ENCODE measurements at regions not wholly inside any gene's neighbourhood (a gene's known extent, or its start where the extent isn't known, plus 50 kb on each side); places are given as distances from the start of the nearest gene placed in this dataset.
"Not testable (repeated sequence)": the region's sequence is repeated elsewhere in the genome, so short reads cannot be mapped to it uniquely, and the experiment has no call there.

DNA sequence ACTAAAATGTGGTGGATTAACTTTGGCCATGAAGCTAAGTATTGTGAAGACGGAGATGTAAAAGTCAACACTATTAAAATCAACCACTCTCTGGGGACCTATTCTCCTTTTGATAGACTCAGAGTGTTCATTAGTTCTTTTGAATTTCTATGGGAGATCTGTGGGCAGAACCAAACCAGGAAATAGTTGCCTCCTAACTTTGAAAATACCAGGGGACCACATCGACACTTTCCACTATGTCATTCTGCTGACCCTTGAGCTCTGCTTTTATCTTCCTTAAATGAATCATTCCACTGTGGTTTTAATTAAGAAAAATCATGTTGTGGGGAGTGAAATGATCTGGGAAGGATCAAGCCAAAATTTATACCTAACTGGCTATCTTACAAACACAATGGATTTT, 960.5 kb downstream of the GATA3 start:
- no peak for DNase-seq

DNA sequence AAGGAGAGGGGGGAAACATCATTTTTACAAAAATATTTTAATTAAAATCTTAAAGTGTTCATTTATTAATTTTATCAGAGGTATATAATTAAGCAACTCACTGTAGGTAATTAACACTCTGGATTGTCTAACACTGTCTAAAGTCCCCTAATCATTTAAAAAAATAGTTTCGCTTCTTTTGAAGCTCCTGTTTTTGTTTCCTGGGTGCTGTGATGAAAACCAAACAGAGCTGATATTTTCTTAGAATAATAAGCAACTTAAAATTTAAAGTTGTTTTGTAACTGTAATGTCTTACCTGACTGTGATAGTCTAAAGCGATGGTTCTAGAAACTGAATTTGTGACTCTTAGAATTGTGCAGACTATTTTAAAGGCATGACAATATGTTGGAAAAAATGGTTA, 961.0 kb downstream of the GATA3 start:
- DNase-seq = no peak

DNA sequence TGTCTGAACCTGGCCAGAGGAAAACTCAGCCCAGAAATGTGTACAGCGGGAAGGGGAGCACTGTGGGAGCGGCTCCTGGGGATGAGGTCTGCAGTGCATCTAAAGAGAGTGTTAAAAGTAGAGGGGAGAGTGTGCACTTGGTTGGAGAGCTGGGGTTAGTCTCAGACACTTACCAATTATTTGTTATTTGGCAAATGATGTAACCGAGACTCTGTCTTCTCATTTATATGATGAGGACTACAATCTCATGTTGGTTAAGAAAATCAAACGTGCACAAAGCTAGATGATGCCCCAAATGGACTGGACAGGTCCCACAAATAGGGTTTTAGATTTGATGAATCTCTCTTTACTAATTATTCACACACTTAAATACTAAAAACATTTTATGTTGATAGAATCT, 962.4 kb downstream of the GATA3 start:
- no peak for DNase-seq

DNA sequence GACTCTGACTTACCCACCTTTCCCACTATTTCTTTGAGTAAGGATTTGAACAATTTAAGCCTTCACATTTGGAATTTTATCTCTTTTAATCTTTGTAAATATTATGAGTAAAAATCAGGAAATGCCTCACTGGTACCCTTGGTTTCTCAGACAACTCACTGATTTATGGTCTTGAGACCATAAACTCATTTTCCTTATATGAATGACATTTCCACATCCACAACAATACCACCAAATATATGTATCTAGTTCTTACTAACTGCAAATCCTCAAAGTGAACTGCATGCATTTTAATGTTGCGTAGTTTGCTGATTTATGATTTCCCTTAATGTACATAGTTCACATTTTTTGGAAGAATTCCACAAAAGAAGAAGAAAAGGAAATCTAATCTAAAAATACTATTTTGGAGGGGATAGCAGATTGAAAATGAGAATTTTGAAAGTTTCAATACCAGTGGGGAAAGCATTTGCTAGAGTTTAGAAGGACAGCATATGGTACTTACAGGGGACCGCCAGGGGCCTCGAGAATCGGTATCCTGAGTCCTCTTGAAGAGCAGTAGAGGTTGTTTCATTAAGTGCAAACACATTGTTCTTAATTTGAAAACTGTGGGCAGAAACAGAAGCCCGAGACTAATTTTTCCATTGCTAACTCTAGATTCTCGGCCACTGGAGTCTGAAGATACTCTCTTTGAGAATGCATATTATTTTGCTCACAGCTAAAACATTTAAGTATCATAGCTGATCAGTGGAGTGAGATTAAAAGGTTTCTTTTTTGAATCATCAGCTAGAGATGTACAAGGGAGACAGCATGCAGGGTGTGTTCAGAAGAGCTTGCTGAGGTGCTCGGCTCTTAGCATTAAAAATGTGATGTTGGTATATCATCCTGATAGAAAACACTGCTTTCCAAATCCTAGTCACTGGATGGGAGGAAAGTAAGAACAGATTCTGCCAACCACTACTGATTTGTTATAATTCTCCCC, 964.0 kb downstream of the GATA3 start:
- DNase-seq = no peak

DNA sequence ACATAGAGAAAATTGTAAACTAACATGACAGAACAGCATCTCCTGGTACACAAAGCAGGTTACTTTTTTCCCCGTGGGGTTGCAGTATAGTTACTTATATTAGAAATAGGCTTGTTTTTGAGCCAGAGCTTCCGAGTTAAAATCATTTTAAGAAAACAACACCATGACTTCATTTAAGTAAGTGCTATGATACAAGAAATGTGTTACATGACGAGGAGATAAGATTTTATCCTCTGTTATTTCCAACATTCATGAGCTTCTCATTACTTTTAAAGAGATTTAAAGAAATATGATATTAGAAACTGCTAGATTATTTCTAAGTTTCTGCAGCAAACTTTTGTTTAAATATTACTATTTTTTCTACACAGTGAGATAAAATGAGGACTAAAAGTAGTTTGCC, 968.7 kb downstream of the GATA3 start:
- DNase-seq = no peak

DNA sequence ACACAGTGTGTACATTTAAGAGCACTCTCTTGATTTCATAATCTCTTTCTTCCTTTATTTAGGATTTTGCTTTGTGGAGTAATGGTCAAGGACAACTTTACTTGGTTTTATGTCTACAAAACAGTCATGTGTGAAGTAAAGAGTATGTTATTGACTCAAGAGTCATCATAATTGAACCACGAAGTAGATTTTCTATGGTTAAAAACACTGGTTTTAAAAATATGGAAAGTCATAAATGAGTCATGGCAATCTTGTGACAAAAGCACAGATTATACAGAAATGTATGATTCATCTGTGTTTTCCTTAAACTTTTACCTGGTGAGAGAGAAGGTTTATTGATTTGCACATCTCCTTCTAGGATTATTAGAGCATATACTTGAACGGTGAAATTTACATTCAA, 969.7 kb downstream of the GATA3 start:
- DNase-seq = no peak

DNA sequence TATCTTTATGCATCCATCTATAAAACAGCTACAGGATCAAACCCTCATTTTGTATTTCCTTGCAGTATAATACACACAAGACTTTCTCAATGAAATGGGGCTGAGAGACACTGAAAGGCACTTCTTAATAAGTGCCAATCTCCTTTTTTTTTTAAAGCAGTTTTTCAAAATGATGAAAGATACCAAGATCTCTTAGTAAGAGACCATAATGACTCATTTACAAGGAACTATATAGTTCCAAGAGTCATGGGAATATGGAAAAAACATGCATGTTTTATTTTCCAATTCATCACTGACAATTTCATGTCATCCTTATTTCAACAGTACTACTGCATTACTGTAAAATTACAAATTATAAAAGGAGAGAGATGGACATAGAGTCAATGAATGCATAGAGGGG, 973.7 kb downstream of the GATA3 start:
- no peak for DNase-seq

DNA sequence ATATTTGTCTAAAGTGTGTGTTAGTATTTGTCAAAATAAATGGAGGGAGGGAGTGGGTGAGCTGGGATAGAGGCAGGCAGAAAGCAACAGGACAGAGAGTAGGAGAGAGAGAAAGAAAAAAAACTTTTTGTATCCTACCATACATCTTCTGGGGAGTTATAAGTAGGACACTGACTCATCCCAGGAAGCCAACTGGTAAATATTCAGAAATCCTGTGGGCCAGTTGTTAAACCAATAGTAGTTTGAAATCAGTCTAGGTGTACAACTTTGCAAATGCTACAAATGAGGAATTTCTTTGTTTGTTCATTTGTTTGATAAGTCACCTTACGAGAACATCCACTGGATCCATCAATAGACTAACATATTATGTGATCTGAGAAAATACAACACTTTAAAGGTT, 980.9 kb downstream of the GATA3 start:
- DNase-seq = no peak

DNA sequence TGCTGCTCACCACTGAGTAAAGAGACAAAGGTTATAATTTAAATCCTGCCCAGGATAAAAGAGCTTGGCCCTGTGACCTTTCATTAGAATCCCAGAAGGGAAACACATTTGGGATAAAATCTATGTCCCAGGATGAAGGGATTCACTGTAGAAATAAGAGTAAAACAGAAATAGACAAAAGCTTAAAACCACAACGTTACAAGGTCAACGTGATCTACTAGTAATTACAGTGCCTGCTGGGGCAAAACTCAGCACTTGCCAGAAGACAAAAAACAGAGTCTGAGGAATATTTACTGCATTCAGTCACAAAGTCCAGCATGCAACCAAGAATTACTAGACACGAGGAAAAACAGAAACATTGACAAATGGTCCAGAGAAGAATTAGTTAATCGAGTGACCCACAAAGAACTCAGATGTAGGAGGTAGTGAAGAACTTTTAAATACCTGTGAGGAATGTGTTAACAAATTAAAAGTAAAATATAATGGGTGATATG, 982.3 kb downstream of the GATA3 start:
- no peak for DNase-seq

DNA sequence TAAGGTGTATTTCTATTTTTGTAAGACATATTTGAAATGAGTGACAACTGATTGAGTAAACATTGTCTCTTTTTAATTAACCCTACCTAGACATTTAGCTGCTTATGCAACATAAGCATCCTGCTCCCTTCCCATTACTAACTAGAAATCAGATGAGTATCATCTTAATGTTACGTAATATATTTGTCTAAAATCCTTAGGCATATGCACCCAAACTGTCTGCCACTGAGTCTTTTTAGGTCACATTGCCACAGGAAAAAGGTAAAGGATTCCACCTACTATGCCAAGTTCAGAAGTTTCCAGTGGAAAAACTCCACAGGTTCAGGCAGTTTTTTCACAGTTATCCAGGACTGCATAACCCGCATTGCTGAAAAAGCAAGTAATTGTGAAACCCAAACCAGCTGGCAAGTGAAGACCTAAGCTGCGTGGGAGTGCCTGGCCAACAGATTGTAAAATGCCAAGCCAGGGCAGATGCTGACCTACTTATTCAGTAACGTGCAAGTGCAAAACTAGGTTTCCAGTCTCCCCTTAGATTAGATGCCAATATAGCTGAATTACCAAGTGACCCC, 983.7 kb downstream of the GATA3 start:
- DNase-seq = no peak

DNA sequence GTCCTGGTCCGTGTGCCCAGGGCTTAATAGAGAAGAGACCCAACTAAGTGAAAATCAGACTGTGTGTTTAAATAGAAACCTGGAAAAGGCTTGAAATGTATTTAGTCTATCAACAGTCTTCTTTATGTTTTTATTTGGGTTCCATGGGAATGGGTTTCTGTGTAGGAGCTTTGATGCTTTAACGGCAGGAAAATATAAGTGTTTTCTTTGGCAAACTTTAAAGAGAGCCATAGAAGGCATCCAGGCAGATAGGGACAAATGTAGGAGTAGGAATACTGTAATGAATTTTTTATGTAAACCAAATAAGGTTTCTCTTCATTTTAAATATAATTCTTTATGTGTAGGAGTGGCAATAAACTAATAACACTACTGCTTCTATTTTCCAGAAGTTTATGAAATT, 989.0 kb downstream of the GATA3 start:
- no peak for DNase-seq

DNA sequence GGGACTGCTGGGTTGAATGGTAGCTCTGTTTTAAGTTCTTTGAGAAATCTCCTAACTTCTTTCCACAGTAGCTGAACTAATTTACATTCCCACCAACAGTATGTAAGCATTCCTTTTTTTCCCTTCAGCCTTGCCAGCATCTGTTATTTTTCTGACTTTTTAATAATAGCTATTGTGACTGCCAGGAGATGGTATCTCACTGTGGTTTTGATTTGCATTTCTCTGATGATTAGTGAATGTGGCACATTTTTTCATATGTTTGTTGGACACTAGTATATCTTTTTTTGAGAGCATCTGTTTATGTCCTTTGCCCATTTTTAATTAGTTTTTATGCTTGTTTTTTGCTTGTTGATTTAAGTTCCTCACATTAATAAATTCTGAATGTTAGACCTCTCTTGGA, 990.8 kb downstream of the GATA3 start:
- DNase-seq = no peak

DNA sequence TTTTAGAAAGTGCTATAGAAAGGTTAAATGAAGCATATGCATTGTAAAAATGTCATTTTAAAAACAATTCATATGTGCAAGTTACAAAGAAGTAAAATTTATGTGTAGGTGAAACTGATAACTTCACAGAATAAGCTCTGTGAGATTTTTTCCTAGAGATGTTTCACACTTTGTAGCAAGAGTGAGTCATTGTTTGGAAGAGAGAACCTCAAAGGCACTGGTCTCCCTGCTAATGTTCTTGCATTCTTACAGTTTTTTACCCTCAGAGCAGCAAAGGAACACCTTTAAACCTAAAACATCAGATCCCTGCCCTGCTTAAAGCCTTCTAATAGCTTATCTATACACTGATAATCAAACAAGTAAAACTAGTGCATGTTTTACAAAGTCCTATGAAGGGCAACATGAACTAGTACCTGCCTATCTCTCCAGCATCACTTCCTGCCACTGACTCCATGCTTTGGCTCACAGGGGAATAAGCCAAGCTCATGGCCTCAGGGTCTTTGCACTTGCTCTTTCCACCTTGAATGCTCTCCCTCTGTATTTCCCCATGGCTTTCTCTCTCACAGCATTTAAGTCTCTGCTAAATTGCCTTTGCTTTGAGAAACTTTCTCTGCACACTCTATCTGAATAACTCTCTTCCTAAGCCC, 997.0 kb downstream of the GATA3 start:
- DNase-seq = no peak

DNA sequence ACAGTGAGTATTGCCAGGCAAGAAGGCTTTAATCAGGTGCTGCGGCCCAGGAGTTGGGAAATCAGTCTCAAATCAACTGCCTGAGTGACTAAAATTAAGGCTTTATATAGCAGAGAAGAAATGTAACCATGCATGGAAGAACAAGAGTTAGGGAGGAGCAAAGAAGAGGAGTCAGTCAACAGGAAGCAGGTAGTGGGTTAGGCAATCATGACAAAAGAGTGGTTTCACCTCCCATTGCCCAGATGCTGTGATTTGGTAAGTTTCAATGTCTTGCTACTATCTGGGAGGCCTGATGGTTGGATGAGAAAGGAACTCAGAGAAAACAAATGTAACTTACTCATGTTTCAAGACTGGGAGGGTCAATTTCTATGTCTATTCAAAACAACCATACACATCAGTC, 998.3 kb downstream of the GATA3 start:
- DNase-seq = no peak

DNA sequence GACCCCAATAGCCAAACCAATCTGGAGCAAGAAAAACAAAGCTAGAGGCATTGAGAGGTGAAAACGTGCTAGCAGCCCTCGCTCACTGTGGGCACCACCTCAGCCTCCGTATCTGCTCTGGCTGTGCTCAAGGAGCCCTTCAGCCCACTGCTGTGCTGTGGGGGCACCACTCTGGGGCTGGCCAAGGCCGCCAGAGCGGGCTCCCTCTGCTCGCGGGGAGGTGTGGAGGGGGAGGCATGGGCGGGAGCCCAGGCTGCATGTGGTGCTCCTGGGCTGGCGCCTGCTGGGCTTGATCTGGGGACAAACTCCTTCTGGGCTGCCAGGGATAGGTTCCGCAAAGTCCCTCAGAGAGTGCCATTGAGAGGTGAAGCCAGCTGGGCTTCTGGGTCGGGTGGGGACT, 1002.0 kb downstream of the GATA3 start:
- no peak for DNase-seq

DNA sequence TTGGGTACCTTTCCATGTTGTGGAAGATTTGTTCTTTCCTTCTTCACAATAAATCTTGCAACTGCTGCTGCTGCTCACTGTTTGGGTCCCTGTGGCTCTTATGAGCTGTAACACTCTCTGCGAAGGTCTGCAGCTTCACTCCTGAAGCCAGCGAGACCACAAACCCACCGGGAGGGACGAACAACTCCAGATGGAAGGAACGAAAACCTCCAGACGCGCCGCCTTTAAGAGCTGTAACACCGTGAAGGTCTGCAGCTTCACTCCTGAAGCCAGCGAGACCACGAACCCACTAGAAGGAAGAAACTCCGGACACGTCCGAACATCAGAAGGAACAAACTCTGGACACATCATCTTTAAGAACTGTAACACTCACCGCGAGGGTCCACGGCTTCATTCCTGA, 1002.8 kb downstream of the GATA3 start:
- not testable (repeated sequence) for DNase-seq

DNA sequence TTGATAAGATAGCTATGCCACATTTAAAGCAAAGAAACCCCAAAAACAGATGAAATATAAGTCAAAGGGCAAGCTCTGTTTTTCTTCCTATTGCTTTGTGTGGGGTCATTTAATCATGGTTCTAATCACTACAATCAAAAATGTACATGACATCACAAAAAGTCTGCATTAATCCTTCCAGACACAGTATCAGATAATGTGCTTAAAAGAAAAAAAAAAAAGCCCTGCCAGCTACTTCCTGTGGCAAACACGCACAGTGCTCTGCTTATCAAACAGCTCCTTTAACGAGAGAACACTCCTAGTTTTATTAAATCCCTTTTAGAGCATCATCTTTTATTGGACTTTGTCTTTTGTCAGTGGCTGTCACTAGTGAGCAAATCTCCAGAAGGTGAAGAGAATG, 1005.8 kb downstream of the GATA3 start:
- DNase-seq = no peak

DNA sequence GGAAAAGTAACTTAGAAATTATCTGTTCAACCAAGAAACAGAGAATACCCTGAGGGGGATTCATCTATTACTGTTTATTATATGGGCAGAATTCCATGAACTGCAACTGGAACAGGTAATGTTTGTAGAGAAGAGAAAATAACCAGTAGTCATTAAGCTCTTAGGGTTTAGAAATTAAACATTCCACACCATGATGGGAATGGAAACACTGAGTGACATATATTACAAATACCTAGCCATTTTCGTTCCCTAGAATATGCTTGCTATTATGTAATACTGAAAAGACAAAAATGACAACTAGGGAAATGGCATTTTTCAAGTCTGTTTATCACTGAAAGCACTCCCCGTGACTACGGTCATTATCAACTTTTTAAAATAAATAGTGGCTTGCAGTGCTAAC, 1007.4 kb downstream of the GATA3 start:
- no peak for DNase-seq

DNA sequence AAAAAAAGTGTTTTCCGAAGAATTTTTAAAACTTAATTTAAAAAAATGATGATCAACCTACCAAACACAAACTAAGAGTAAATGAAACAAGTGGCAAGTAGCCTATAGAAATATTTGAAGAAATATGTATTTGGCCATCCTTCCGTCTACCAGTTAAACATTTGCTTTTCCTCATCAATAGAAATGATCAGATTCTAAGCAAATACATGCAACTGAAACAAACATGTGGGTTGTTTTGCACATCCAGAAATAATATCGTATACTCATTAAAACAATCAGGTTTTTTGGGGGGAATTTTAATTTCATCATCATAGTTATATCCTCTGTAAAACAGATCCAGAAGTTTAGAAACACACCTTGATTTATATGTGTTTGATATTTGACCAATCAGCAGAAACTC, 1011.7 kb downstream of the GATA3 start:
- DNase-seq = no peak

DNA sequence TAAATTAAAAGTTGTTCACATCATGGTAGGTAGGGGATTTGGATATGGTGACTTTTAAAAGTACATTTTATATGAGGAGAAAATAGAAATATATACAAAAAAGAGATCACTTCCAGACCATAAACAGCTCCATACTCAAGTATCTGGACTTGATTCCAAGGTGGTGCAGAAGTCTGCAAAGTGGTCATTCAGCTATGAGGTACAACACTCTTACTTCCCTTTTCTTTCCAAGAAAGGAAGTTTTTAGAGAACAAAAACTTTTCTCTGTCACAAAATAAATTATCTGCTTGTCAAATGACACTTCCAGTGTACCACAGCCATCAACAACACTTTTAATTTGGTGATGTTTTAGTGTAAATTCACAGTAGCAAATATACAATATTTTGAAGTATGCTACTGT, 1013.5 kb downstream of the GATA3 start:
- no peak for DNase-seq

DNA sequence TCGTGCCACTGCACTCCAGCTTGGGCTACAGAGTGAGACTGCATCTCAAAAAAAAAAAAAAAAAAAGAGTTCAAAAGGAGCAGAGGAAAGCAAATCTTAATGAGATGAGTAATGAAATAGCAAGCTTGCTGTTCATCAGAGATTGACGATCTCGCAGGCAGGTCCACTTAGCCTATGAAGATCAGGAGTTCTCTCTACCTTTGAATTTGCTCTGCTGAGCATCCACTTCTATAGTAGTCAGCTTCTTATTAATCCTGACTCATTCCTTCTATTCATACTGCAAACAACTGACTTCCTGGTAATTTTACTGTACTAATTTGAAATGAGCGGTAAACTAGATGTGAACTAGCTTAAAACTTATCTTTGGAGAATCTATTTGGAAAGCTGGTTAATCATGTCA, 1014.6 kb downstream of the GATA3 start:
- no peak for DNase-seq

DNA sequence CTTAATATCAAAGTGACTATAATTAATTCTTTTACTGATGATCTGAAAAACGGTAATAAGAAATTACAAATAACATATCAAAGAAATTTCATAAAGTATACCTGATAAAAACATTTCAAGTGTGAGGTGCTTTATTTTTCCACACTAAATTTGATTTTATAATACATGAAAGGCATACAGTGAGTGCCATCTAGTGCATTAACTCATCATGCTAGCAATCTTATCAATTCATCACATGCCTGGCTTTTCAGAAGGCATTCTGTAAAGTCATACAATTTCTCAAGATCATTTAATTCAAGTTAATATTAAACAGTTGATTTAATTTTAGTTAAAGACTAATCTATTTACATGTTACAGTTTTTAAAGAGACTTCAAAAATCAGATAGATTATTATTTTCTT, 1020.9 kb downstream of the GATA3 start:
- no peak for DNase-seq

DNA sequence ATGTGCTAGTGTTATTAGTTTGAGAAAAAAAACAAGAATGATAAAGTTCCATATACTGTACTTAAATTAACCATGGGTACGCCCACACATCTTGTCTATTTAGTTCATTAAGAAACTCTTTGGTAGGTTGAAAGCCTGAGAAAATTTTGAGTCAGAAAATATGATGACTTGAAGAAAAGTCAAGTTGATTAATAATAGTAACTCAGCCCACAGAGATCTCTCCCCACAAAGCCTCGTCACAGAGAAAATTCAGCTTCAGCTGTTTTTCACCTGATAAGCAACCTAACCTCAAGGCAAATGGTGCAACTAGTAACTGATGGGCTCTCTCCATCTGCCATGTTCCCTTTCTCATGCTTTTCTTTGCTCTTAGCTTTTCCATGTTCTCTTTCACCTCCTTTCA, 1021.6 kb downstream of the GATA3 start:
- DNase-seq = no peak

DNA sequence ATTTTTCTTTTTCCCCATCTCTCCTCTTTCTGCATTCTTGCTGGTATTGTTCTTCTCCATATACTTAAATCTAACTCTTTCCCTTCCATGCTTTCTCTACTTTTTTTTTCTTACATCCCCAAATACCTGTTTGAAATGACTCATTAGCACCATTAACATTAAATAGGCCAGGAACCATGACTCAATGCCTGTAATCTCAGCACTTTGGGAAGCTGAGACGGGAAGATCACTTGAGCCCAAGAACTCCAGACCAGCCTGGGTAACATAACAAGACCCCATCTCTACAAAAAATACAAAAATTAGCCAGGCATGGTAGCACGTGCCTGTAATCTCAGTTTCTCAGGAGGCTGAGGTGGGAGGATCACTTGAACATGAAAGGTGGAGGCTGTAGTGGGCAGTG, 1026.8 kb downstream of the GATA3 start:
- no peak for DNase-seq
